ENCODE measurements at regions not wholly inside any gene's neighbourhood (a gene's known extent, or its start where the extent isn't known, plus 50 kb on each side); places are given as distances from the start of the nearest gene placed in this dataset.

- DNase-seq (ENCODE audit: low read depth): no peak
These were observed 61.7 kb upstream of the PSD2 start for GRCh38 chr5:139733698-139734538.

DNA sequence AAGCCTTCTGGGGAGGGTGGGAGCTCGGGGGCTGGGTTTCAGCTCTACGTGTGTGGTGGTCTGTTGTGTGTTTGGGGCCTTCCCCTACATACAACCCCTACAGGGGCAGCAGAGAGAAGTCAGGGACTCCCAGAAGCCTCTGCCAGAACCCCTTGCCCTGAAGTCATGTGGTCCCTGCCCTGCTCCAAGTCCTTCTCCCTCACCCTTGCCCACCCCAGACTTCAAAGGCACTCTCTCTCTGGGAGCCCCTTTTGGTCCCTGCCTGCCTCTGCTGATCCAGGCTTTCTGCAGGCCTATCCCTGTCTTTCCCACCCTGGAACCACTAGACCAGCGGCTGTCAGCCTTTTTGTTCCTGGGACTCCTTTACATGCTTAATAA lies 61.1 kb upstream of the PSD2 start:
- DNase-seq (ENCODE audit: low read depth): no peak

DNA sequence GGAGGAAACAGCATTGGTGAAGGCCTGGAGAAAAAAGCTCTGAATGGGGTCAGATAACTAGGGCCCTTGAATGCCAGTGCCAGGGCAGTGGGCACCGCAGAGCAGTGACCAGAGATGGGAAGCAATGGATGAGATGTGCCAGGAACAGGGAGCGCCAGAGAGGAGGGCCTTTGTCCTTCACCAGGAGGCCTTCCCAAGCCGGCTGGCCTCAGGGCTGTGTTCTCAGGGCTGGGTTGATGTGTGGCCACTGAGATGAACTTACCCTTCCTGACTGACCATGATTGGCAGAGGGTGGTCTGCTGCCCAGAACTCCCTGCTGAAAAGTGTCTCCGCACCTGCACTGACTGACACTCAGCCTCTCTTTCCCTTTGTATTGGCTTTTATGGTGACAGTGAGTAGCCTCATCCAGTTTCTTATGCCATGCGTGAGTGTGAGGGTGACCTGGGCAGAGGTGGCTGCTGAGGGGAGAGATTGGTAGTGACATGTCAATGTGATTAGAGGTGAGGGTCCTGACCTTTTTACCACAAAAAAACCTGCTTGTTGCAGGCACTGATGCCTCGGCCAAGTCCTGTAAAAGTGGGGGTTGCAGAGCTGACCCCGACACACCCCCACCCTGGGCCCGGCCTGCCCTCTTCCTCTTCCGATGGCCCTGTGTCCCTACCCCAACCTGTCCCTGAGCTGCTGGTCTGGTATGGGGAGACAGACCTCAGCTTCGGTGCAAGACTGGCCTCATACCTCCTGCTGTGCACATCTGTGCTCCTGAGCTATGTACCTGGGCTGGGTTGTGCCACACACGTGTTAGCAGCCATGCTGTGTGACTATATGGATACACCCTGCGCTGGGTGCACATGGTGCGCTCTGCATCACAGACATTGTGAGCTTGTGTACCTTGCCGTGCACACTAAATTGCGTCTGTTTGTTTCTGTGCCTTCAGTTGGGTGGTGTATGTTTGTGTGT lies 57.1 kb upstream of the PSD2 start:
- DNase-seq (ENCODE audit: low read depth): no peak

- no peak for DNase-seq (ENCODE audit: low read depth)
These were observed 56.2 kb upstream of the PSD2 start for GRCh38 chr5:139739150-139739974.

- DNase-seq (ENCODE audit: low read depth): peak; percentile 35
These were observed 55.2 kb upstream of the PSD2 start for GRCh38 chr5:139740138-139740991.

- DNase-seq (ENCODE audit: low read depth): no peak
These were observed 54.5 kb upstream of the PSD2 start for GRCh38 chr5:139740992-139741672.

GRCh38 chr5:139741823-139742172 lies 53.8 kb upstream of the PSD2 start:
- DNase-seq (ENCODE audit: low read depth): no peak

DNA sequence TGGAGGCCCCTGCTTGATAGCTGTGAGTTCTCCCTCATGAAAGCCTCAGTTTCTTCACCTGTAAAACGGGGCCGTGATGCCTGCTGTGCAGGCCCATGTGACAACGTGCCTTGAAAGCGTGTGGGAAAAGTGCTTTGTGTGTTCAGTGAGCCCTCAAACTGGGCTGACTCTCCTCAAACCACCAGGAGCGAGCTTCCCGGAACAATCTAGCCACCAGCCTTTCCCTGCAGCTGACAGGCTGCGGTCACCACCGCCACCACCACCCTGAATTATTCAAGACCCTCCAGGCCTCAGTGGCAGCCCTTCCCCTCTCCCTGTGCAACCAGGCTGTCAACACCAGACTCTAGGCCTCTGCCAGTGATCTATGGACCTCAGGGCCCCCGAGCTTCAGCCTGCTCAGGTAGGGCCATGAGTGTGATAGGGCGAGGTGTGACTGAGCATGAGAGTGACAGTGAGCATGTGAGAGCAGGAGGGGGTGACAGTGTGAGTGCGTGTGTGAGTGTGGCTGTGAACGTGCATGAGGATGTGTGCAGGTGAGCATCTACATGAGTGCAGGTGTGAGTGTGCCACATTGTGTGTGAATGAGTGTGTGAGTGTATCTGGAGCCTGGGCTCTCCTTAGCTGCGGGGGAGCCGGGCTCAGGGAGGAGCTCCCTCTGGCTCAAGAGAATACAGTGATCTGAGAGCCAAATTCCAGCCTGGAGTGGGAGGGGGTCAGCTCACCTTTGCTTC lies 53.3 kb upstream of the PSD2 start:
- DNase-seq (ENCODE audit: low read depth): no peak

DNA sequence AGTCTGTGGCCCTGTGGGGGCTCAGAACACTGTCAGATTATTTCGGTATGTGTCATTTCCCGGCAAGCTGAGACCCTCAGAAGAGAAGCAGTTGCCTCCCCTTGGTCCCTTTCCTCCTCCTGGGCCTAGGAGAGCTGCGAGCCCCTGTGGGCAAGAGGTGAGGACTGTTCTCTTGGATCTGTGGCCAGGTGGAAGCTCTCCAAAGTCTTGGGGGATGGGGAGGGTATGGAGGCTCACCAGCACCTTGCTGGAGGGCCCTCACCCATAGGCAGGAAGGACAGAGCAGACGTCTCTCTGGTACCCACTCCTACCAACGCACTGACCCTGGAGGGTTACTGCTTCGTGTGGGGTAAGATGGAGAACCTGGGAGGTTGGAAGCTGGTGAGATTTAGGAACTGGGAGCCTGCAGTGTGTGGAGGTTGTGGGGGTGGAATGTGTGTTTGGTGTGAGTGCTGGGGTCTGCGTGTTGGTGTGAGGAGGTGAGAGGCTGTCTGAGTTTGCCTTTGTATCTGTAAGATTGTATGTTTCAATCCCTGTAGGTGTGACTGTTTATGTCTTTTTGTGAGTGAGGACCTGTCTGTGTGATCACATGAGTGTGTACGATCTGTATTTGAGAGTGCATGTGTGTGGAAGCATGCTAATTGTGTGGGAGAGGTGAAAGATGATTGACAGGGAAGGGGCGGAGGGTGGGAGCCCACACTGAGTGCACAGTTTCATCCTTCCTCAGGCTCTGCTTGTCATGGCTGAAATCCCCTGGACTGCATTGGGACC lies 52.4 kb upstream of the PSD2 start:
- no peak for DNase-seq (ENCODE audit: low read depth)

- DNase-seq (ENCODE audit: low read depth): no peak
These were observed 51.8 kb upstream of the PSD2 start for GRCh38 chr5:139743804-139744203.

DNA sequence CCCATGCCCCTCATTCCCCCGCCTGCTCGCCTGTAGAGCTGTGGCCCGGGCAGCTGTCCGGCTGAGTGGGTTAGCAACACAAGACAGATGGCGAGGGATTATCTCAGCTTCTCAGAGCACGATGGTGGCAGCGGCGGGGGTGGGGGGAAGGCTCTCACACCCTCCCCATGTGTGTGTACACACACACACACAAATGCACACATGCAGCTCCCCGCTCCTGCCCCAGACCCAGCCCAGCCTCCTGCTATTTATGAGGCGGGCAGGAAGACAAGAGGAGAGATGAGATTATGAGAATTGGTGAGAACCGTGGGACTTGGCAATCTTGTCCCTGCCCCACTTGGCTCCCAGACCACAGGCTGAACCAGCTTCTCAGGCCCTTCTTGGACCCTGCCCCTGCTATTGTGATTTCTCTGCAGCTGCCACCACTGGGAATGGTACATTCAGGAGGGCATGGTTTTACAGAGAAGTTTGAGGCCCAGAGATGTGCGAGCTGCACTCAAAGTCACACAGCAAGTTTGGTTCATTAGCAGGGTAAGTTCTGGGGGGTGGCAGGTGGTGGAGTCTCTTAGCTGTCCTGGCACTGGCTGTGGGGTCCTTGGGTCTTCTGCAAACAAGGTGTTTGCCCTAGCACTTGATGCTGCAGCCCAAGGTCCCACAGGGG lies 51.0 kb upstream of the PSD2 start:
- no peak for DNase-seq (ENCODE audit: low read depth)

GRCh38 chr5:139745132-139745799 lies 50.3 kb upstream of the PSD2 start:
- DNase-seq (ENCODE audit: low read depth): peak; percentile 85

DNA sequence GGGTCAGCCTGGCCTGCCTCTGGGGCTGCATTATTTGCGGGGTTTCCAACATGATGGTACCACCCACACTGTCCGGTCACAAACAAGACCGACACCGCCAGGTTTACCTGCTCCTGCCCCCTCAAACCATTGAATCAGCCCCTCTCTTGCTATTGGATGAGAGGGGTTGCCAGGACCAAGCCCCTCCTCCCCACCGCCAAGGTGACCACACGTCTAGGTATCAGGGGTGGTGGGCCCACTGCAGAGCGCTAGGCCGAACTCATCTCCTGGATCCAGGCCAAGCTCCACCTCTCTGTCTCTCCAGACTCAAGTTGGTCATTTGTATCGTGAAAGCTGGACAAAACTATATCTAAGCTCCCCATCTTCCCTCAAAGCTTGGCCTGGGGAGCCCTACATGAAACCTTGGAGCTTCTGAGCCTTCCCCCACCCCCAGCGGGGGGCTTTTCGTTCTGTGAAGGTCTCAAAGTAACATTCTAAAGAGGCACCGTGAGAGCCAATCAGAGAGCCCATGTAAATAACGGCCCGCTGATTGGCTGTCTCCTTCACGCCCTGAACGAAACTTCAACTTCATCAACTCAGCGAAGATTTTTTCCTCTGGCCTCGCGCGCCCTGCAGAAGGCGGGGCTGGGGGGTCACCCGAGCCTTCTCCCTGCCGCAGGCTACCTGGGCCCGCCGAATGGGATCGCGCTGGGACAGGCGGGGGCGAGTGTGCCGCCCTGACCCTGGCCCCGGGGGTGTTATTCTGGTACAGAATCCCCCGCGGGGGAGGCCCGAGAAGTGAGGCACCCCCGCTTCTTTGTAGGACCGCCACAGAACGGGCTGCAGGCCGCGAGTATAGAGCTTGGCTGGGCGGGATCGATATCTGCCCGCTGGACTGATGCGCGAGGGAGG lies 49.6 kb upstream of the PSD2 start:
- peak; percentile 83 for DNase-seq (ENCODE audit: low read depth)
